Right hindlimb (tissue), 1 donor: ENCODE measurements at regions not wholly inside any gene's neighbourhood (a gene's known extent, or its start where the extent isn't known, plus 50 kb on each side); places are given as distances from the start of the nearest gene placed in this dataset.

Source experiments
- DNase-seq: peaks from one replicate; pipeline ENCODE4 v3.0.0-alpha.2; 2018

DNA sequence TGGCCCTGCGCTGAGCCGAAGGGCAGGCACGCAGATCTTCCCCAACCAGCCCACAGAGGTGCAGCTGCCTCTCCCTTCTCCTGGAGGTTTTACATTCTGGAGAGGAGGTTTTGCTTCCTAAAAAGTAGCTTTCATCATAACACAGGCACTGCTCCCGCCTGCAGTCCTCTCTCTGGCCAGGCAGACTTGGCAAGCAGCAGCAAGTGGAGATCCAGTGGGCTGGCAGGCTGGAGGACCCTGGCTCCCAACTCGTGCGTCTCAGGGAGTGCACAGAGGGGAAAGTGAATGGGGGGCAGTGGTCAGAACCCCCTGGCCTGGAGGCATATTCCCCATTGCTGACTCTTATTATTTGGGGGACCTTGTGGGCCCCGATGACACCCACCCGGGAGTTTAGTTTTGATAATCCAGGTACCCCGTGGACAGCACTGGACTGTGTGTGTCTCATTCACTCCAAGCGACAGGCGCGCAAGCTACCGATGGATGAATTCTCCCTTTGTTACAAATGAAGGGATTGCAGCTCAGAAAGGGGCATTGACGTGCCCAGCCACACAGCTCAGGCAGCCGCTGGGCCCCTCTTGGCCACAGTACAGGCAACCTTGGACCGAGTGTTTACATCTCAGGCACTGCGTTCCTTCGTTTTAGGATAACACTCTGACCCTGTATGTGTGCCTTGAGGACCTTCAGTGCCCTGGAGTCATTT is 1223.9 kb downstream of the BRD1 start:
- no peak for DNase-seq

DNA sequence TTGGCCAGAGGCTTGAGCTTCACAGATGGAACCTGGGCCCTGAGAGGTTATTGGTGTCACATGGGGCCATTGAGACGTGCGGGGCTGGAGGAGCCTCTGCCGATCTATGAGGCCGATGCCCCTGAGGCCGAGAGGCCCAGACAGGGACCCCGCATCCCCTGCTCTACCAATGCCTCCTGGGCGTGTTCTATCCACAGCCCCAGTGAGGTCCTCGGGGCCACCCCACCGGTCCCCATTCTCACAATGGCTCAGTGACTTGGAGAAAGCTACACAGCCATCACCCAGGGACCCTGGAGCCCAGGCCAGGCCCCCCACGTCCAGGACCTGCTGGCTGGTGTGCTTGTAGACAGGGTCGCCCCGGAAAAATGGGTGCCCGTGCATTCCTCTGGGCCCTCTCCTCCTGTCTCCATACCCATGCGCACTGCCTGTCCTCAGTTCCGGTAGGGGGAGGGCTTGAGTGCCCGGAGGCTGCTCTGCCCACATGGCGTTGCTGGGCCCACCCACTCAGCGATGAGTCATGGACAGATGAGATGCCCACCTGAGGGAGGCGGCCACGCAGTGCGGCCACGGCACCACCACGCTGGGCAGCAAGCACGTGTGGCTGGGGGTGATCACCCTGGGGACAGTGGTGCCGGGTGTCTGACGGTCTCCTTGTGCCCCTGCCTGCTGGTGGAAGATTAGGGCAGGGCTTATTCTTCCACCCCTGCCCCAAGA is 1224.7 kb downstream of the BRD1 start:
- DNase-seq, result no peak

DNA sequence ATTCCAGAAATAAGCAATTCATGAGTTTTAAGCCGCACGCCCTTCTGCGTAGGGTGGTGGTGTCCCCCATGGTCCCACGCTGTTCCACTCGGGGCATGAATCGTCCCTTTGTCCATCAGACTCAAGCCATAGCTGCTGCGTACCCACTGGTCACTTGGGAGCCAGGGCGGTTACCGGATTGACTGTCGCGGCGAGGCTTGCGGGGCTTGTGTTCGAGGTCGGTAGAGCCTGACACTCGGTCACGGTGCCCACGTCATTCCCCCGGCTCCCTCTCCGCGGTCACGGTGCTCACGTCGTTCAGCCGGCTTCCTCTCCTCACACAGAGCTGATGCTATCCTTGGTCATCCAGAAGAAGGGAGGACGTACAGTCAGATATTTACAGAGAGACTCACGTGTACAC is 1227.0 kb downstream of the BRD1 start:
- DNase-seq, result no peak

DNA sequence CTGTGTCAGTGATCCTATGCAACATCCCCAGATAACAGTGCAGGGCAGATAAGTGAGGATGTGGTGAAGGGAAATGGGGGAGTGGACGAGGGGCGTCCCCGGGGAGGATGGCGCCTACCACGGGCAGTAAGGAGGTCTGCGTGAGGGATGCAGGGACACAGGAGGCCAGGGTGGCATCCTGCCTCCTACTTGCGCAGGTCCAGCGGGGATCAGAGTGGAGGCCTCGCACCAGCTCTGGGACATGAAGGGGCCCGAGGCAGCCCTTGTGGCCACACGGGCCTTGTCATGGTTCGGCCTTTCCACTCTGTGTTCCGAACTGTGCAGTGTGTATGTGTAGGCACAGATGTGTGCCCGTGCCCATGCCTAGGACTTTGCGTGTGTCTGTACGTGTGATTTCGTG is 1227.5 kb downstream of the BRD1 start:
- DNase-seq, result no peak

DNA sequence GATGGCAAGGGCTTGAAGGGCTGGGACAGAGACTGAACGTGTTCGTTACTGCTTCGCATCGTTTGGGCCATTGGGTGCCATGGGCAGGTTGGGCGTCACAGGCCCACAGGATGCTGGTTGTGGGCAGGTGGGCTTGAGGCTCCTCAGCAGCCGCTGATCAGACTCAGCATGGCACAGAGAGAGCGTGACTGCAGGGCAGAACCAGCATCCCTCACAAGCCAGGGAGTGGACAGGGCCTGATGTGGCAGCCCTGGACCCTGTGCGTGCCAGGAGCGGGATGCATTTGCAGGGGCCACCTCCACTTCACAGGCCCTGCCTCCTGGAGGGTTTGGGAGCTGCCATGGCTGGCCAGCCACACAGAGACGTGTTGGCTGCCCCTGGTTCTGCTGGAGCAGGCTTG is 1228.3 kb downstream of the BRD1 start:
- no peak for DNase-seq

DNA sequence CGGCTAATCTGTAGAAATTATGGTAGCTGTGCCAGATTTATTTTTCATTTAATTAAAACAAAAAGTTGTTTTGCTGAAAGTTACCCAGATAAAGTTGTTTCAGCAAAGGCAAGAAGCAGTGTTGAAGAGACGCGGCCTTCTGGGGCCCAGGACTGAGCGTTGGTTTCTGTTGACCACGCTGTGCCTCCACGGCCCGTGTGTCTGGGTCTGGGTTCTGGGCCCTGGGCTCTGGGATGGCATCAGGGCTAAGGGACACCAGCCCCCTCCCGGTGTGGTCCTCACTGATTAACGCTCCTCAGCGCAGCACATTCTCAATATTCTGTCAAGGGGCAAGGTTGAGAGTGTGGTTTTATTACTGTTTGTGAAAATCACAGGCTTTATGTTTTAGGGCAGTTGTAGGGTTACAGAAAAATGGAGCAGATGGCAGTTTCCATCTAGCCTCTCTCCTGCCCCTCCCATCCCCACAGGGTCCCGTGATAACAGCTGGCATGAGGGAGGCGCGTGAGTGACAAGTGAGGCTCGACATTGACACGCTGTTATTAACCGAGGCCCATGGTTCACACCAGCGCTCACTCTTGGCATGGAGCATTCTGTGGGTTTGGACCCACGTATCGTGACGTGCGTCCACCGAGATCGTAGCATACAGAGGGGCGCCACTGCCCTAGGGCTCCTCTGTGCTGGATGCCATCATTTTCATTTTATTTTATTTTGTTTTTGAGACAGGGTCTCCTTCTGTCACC is 1231.4 kb downstream of the BRD1 start:
- DNase-seq, result no peak

DNA sequence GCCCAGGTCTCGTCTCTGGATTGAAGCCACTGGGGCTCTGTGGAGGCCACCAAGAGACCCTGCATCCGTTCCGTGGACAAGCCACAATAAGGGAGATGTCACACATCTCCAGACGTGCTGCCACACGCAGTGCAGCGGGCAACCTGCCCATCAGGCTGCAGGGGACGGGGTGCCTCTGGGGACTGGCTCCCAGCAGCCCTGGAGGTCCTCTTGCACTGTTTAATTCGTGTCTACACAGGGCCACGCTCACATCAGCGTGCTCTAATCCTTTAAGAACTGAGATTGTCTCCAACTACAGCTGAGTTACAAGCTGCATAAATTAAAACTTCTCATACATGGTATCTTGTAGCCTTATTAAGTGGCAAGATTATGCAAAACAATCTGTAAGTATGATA is 1232.2 kb downstream of the BRD1 start:
- DNase-seq, result no peak

DNA sequence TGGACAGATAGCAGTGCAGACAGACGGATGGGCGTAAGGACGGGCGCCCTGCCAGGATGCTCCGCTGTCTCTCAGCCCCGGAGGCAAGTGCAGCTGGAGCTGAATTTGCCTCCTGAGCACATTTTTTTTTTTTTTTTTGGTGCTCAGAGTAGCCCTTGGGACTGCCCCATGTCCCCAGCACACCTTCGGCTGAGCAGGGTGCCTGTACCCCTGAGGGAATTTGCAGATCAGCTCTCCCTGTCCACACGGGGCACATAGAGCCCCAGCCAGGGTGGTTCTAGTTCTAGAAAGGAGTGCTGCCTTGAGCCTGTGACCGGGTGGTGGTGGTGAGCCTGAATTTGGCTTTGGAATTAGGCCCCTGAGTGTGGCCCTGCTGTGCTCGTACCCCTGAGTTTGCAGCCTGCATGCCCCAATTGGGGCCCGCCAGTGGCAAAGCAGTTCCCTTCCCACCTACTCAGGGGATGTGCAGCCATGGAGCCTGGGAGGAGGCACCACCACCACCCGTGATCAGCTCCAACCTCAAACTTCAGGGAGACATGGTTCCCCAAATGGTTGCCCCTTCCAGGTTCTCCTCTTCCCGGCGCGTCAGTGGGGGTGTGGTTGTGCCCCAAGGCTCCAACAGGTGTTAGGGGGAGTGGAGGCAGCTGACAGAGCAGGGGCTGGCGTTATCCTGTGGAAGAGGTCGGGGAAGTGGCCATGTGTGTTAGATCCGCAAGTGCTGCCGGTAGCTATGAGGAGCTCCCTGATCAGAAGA is 1232.7 kb downstream of the BRD1 start:
- DNase-seq, result no peak

DNA sequence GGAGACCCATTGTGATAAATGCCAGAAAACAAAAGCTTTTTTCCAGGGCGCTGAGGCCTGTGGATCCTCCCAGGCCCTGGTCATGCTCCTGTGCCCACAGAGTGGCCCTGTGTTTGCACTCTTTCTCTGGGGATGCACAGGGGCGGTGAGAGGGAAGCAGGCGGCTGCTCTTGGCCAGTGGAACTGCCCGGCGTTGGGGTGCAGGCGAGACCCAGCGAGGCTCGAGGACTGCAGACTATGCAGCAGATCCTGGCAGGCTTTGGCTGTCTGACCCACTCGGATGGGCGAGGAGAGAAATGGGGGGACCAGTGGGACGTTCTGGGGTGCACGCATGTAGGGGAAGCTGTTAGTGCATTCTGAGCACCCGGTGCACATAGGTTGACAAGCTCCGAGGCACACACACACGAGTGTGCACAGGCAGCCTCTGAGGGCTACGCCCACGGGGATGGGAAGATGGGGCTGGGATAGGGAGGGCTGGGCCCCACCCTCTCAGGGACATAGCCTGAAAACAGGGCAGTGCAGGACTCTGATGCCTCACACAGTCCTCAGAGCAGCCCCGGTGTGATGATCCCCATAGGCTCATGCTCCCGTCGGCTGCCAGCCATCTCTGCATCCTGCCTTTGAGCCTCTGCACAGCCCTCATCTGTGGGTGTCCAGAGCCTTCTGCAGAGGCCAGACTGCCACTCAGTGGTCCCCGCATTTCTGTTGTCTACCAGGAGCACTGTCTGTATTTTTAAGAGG is 1233.5 kb downstream of the BRD1 start:
- no peak for DNase-seq

DNA sequence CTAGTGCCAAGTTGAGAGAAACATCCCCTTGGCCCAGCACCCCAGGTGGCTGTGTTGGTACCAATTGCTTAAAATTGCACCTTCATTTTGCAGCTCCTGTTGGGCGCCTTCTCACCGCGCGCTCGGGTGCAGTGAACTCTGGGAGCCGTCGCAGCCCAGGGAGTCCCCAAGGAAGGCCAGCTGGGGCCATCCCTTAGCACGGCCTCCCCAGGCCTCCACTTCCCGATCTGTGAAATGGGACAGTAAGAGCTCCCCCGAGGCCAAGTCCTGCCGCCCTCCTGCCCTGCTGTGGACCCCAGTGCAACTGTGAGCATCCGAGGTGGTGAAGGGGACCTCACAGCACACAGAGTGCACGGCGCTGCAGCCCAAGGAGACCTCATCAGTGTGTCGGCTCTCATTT is 1234.1 kb downstream of the BRD1 start:
- no peak for DNase-seq

DNA sequence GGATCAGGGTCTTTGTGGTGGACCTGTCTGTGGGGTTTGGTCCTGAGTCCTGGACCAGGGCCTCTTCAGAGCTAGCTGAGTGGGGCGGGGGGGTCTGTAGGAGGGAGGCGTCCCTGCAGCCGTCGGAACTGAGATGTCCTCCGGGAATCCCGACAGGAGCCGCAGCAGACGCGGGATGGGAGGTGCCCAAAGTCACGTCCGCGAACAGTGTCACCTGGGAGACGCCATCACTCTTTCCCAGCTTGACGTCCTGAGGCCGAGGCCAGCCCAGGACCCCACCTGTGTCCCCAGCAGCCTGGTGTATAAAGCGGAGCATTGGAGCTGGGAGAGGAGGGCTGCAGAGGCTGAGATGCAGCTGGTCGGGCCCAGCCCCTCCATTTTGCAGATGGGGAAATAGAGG is 1234.7 kb downstream of the BRD1 start:
- no peak for DNase-seq

DNA sequence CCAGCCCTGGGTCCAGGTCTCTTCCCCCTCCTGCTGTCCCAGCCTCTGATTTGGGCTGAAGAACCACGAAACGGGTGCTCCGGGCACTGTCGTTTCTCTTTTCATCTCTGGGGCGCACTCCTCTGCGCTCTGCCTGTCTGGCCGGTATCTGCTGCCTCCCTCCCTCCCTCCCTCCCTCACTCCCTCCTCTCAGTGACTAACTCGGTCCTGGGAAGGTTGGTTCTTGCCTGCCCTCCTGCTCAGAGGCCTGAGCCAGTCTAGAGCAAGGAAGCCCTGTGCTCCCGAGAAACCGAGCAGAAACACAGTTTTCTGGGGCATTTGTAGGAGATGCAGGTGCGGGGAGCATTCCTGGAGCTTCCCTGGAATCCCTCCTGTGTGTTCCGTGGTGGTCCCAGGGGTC is 1235.2 kb downstream of the BRD1 start:
- DNase-seq, result no peak

DNA sequence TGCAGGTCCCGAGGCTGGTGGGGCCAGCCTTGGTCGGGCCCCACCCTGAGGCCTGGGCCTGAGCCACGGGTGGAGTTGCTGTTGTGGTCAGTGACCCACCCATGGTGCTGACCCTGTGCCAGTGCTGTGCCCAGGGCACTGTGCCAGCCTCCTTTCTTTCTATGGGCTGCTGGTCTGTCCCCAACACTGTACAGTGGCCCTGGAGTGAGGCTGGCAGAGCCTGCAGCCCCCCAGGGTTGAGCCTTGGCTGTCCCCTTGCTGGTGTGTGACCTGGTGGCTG is 1235.7 kb downstream of the BRD1 start:
- no peak for DNase-seq

DNA sequence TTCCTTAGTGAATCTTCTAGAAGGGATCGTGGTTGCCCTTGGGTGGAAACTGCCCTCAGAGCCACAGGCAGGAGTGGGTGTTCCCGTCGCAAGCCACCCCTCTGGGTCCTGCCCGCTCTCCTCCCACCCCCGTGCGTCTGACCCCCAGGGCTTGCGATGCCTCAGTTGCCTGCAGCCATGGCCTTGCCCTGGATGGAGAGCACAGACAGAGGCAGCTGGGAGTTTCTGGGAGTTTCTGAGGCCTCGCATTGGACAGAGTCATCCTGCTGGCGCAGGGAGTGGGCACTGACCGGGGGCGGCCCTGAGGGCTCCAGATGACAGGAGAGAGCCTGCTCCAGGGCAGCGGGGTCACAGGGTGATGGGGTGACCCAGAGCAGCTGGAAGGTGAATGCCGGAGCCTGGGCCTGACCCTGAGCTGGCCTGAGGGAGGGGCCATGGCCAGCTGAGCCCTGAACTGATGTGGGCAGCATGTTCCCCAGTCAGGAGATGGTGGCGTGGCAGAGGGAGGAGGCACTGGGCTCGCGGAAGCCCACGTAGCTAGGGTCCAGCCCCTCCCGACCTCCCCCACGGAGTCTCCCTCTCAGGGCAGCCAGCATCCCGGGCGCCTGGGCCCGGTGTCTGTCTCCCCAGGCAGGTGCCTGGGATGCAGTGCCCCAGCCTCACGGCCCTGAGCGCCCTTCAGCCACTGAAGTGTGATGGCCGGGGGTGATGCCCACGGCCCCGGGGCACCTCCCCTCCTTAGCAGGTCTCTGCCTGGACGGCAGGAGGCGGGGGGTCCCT is 1236.2 kb downstream of the BRD1 start:
- no peak for DNase-seq

DNA sequence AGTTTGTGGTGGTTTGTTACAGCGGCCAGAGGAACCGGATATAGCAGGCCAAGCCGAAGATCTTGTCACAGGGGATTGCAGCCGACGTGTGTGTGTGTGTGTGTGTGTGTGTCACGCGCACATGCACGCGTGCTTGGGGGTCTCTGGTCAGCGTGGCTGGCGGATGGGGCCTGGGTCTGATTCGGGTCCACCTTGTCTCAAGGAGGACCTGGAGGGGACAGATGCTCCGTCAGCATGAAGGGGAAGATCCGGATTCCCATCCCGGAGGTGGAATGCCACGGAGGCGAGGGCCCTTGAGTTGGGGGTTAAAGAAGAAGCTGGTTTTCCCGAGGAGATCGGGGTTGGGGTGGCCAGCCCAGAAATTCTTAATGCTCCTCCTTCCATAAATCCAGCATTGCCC is 1237.8 kb downstream of the BRD1 start:
- DNase-seq, result no peak

DNA sequence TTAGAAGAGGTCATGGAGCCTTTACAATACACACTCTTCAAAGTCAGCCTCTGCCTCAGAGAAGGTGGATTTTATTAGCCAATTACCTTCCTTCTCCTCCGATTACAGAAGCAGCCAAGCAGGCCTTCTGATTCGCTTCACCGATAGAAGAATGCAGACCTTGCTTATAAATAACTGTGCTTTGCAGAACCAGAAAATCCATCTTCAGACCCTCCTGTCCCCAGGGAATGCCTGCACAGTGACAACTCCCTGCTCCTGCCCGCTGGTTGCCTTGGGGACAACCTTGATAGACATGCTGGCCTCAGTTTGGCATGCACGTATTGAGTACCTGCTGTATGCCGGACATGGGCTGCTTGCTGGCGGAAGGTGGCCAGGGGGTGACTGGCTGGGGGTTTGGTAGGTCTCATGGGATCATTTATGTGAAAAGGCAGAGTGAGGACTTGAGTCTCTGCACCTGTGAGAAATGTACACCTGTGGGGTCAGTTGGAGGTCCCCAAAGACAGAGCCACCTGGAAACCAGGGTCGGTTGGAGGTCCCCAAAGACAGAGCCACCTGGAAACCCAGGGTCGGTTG is 1238.7 kb downstream of the BRD1 start:
- no peak for DNase-seq

DNA sequence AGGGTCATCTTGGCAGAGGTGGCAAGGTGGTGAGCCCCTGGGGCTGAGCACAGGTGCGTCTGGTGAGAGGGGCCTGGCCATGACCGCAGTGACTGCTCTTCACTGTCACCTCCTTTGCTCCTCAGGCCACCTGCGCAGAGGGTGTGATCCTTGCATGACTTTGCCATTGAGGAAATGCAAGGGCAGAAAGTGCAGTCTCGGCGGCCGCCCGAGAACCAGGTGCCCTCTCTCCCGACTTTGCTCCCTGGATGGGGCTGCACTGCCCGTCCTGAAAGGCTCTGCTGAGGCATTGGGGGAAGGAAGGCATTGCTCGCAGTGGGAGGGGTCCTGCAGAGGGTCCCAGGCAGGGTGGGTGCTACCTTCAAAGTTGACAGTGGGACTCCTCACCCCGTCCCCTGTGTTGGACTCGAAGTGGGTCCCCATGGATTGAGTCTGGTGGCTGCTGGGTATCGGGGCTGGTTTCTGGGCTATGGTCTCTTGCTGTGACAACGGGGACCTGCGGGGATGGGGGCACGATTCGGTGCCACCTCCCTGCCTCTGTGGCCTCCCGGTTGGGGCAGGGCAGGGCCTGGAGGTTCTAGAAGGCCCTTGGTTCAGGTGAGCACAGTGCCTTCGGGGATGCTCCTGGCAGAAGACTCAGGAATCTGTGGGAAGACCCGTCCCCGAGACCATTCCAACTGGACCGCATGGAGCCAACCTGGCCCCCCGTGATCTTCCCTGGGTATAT is 1239.4 kb downstream of the BRD1 start:
- no peak for DNase-seq

DNA sequence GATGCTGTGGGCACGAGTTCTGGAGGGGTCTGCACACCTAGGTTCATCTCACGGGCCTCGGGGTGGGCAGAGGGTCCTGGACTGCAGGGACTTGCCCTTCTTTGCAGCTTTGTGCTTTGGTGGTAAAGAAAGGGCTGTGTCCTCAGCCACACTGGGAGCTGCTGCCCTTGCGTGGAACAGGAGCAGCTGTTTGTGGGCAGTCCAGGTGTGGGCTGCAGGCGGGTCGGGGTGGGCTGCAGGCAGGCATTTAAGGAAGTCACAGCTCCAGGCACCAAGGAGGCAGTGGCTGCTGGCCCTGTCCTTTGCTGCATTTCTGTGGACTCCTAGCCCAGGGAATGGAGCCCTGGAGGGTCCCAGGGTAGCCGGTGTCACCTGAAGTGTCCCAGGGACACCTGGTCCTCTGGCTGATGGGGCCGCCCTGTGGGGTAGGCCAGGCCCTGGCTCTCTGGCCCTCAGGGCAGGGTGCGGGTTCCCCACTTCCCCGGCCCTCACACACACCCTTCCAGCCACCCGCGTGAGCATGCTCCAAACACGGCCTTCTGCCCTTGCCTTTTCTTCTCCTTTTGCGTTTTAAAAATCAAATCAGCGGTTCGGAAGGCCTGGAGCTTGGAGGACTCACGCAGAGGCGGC is 1240.3 kb downstream of the BRD1 start:
- no peak for DNase-seq

DNA sequence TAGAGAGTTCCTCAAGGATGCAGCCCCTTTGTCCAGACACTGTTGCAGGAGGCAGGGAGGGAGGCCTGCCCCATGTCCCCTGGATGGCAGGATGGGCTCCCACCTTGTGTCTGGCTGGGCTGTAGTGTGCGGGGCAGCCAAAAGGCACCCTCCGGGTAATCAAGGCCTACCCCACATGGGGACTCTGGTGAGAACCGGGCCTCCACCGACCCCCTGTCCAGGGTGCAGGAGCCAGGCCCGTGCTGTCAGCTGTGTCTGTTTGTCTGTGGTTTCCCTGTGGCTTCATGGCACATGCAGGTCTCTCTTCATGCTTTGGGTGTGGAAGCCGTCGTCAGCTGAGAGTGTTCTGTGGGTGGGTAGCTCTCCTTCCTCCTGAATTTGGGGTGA is 1240.9 kb downstream of the BRD1 start:
- no peak for DNase-seq
